ENCODE measurements at regions not wholly inside any gene's neighbourhood (a gene's known extent, or its start where the extent isn't known, plus 50 kb on each side); places are given as distances from the start of the nearest gene placed in this dataset.

DNA sequence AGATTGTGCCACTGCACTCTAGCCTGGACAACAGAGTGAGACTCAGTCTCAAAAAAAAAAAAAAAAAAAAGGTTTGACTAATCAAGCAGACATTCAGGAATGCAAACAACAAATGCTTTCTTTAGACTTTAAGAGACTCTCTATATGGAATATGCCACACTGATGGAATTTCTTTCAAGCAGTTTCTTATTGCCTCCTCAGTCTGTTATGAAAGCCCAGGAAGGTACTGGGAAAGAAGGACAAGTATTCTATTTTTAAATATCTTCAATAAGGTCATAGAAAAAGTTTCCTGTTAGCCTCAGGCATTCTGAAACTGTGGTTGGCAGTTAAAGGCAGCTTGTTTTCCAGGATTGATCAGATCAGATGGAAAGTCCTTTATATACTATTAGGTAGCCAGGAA is 241.6 kb downstream of the PIK3C3 start:
- no peak overlapping the region for H3K4me3 ChIP-seq (ENCODE audit: control insufficient read depth, low read depth, low read length)
- no peak for DNase-seq (ENCODE audit: low read depth)
- TF ChIP-seq, protein P1, sequence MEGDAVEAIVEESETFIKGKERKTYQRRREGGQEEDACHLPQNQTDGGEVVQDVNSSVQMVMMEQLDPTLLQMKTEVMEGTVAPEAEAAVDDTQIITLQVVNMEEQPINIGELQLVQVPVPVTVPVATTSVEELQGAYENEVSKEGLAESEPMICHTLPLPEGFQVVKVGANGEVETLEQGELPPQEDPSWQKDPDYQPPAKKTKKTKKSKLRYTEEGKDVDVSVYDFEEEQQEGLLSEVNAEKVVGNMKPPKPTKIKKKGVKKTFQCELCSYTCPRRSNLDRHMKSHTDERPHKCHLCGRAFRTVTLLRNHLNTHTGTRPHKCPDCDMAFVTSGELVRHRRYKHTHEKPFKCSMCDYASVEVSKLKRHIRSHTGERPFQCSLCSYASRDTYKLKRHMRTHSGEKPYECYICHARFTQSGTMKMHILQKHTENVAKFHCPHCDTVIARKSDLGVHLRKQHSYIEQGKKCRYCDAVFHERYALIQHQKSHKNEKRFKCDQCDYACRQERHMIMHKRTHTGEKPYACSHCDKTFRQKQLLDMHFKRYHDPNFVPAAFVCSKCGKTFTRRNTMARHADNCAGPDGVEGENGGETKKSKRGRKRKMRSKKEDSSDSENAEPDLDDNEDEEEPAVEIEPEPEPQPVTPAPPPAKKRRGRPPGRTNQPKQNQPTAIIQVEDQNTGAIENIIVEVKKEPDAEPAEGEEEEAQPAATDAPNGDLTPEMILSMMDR (IDR thresholded peaks at IDR 0.05; ENCODE audit: control insufficient read depth, insufficient read depth, low read depth, low read length, missing control alignments) = no peak

DNA sequence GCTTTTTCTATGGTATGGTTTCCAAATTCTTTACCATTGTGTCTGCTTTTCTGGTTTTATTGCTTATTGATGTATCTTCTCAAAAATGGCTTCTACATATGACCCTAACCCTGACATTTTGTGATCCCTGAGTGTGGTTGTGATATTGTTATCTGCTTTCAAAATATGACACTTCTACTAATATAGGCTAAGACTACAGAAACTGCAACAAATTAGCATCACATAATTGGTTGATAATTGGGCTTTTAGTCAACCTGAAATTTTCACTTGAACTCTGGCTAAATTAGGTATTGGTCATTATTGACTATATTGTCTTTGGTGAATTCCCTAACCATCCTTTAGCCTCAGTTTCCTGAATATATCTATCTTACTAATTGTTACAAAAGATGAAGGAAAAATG is 246.1 kb downstream of the PIK3C3 start:
- no peak for DNase-seq (ENCODE audit: low read depth)
- no peak overlapping the region for H3K4me3 ChIP-seq (ENCODE audit: control insufficient read depth, low read depth, low read length)
- TF ChIP-seq, protein P1 (IDR thresholded peaks at IDR 0.05; ENCODE audit: control insufficient read depth, insufficient read depth, low read depth, low read length, missing control alignments) = no peak

DNA sequence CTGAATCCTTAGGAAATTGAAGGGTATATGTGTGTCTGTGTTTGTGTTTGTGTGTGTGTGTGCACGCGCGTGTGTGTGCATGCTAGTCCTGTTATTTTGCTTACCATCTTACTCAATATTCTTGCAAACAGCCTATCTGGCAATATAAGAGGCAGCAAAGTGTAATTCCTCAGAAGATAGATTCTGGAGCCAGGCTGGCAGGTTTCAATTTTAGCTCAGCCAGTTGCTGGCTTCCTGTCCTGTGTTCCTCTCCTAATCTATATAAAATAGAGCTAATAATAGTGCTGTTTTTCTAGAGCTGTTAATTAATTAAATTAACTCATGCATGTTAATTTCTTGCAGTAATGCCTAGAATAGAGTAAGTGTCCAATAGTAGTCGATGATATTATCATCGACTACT is 256.2 kb downstream of the PIK3C3 start:
- TF ChIP-seq, protein P1 (IDR thresholded peaks at IDR 0.05; ENCODE audit: control insufficient read depth, insufficient read depth, low read depth, low read length, missing control alignments) = no peak
- DNase-seq (ENCODE audit: low read depth) = no peak
- H3K4me3 ChIP-seq (ENCODE audit: control insufficient read depth, low read depth, low read length) = no peak overlapping the region

DNA sequence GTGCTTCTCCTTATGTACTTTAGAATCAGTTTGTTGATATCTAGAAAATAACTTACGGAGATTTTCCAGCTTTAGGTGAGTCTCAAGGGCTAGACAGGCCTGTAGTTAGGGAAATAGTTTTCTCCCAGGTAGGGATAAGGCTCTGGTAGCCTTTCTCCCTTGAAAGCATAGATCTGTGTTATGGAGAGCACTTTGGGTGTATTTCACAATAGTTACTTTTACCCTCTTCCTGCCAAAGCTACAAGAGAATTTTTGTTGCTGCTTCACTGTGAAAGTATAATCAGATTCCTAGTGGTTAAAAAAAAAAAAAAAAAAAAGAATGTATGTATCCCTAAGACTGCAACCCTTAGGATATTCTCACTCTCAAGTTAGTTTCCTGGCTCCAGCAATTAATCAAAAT is 267.5 kb downstream of the PIK3C3 start:
- TF ChIP-seq, protein P1 (IDR thresholded peaks at IDR 0.05; ENCODE audit: control insufficient read depth, insufficient read depth, low read depth, low read length, missing control alignments) = no peak
- no peak for DNase-seq (ENCODE audit: low read depth)
- H3K4me3 ChIP-seq (ENCODE audit: control insufficient read depth, low read depth, low read length) = no peak overlapping the region

DNA sequence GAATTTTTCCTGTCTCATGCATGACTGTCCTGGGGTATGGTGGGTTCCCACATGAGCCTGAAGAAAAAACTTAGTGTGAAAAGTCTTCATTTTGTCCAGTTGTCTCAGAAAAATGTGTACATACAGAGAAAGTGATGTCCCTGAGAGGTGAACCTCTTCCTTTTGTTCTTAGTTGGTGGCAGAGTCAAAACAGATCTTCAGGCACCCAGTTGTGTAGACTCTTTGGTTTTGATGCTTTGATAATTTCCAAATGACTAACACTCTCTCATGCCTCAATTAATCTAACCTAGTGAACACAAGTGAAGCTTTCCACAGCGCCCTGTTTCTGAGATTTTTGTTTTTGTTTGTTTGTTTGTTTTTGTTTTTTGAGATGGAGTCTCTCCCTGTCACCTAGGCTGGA is 273.5 kb downstream of the PIK3C3 start:
- TF ChIP-seq, protein P1 (IDR thresholded peaks at IDR 0.05; ENCODE audit: control insufficient read depth, insufficient read depth, low read depth, low read length, missing control alignments) = no peak
- no peak for DNase-seq (ENCODE audit: low read depth)
- no peak overlapping the region for H3K4me3 ChIP-seq (ENCODE audit: control insufficient read depth, low read depth, low read length)

DNA sequence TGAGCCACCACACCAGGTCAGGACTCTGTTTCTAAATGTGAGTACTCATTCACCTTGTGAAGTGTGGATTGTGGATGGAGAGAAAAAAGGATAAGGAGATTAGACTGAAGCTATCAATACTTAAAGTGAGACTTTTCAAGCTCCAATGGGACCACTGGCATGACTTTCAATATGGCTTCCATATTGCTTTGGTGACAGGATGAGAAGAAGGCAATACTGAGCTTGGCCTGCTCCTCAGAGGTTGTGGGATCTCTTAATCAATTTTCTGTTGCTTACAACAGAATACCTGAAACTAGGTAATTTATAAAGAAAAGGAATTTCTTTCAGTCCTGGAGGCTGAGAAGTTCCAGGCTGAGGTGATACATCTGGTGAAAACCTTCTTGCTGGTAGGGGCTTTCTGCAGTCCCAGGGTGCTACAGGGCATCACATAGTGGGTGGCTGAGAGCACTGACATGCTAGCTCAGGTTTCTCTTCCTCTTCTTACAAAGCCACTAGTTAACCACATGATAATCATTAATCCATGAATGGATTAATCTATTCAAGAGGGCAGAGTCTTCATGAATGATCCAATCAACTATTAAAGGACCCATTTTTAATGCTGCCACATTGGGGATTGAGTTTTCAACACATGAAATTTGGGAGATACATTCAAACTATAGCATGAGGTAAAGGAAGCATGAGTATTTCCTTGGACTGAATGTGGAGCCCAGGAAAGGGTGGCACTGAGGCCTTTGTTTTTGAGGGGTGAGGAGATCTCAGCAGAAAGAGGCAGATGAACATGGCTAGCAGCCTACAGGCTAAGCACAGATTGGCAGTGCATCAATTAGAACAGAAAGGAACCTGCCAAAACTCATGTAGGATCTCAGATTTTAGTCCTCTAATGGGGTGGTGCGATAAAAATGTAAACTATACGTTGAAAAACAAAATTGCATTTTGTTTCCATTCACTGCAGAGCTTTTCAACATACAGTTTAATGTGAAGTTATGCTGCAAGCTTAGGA is 274.5 kb downstream of the PIK3C3 start:
- TF ChIP-seq, protein P1 (IDR thresholded peaks at IDR 0.05; ENCODE audit: control insufficient read depth, insufficient read depth, low read depth, low read length, missing control alignments) = no peak
- no peak for DNase-seq (ENCODE audit: low read depth)
- H3K4me3 ChIP-seq (ENCODE audit: control insufficient read depth, low read depth, low read length) = no peak overlapping the region

All from AG09309 (cell line).